IMR-90 (cell line): ENCODE measurements at regions not wholly inside any gene's neighbourhood (a gene's known extent, or its start where the extent isn't known, plus 50 kb on each side); places are given as distances from the start of the nearest gene placed in this dataset.

ENCODE experiments used
- ATAC-seq: fragments of 200-7000 bp; cut with Tn5 transposase; 2 replicates; pipeline ENCODE4 v1.9.1; 2020; ENCODE audit warnings: low read depth, mild to moderate bottlenecking, moderate library complexity
- BruUV-seq: library from RNA; stranded (reverse); fragments of 400-500 nt; replicated peaks from 2 replicates; lab custom pipeline; 2021; lab: Mats Ljungman, UMichigan
- CTCF ChIA-PET: fragments of 300-600 bp; formaldehyde crosslinking; extraction: SDS; loops from one replicate; lab custom pipeline; 2021; ENCODE audit warnings: antibody characterized with exemption; lab: Yijun Ruan, JAX
- POLR2A ChIA-PET: fragments of 300-600 bp; sonication (Branson Sonifier 250); formaldehyde crosslinking; loops from one replicate; lab custom pipeline; 2022; ENCODE audit warnings: antibody characterized with exemption; ENCODE audit not compliant: unreplicated experiment; lab: Charles Lee
- DNase-seq: peaks from one replicate; pipeline ENCODE4 v3.0.0; 2013
- H2AFZ ChIP-seq: replicated peaks from 2 replicates; pipeline ENCODE3; 2013; ENCODE audit warnings: low read length, mild to moderate bottlenecking; ENCODE audit not compliant: poor library complexity
- H2AK5ac ChIP-seq: 2 replicates; pipeline ENCODE4 v1.6.1; 2013; ENCODE audit warnings: low read depth, low read length, inconsistent platforms
- H2AK9ac ChIP-seq: replicated peaks from 2 replicates; pipeline ENCODE3; 2013; ENCODE audit warnings: mild to moderate bottlenecking, low read depth, low read length, moderate library complexity; ENCODE audit not compliant: poor library complexity
- H2BK120ac ChIP-seq: 2 replicates; pipeline ENCODE4 v1.6.1; 2013; ENCODE audit warnings: low read depth, low read length, inconsistent platforms
- H2BK15ac ChIP-seq: 3 replicates; pipeline ENCODE4 v1.6.1; 2013; ENCODE audit warnings: low read depth, low read length, inconsistent platforms
- H2BK20ac ChIP-seq: 2 replicates; pipeline ENCODE4 v1.6.1; 2013; ENCODE audit warnings: low read depth, mild to moderate bottlenecking, inconsistent platforms, low read length, moderate library complexity
- H2BK5ac ChIP-seq: 2 replicates; pipeline ENCODE4 v1.6.1; 2013; ENCODE audit warnings: mild to moderate bottlenecking, low read depth, low read length, inconsistent platforms; ENCODE audit not compliant: poor library complexity, severe bottlenecking
- H3K14ac ChIP-seq: replicated peaks from 2 replicates; pipeline ENCODE4 v1.6.1; 2013; ENCODE audit warnings: low read depth, low read length, inconsistent platforms
- H3K18ac ChIP-seq: 2 replicates; pipeline ENCODE4 v1.6.1; 2013; ENCODE audit warnings: low read depth, low read length, control low read depth
- H3K23ac ChIP-seq: 2 replicates; pipeline ENCODE4 v1.6.1; 2013; ENCODE audit warnings: low read depth, low read length, inconsistent platforms
- H3K27ac ChIP-seq: 2 replicates; pipeline ENCODE4 v1.5.1; 2013; ENCODE audit warnings: mild to moderate bottlenecking, control low read depth, low read length; ENCODE audit not compliant: insufficient read depth
- H3K27me3 ChIP-seq: 2 replicates; pipeline ENCODE4 v1.6.1; 2013; ENCODE audit warnings: low read length; ENCODE audit not compliant: control insufficient read depth, insufficient read depth
- H3K36me3 ChIP-seq: 2 replicates; pipeline ENCODE4 v1.6.1; 2013; ENCODE audit warnings: low read length, mixed read lengths; ENCODE audit not compliant: control insufficient read depth, insufficient read depth
- H3K4ac ChIP-seq: 2 replicates; pipeline ENCODE4 v1.6.1; 2013; ENCODE audit warnings: low read depth, low read length, inconsistent platforms
- H3K4me1 ChIP-seq: 2 replicates; pipeline ENCODE4 v1.6.1; 2013; ENCODE audit warnings: low read length, mixed read lengths; ENCODE audit not compliant: control insufficient read depth, insufficient read depth
- H3K4me2 ChIP-seq: 2 replicates; pipeline ENCODE4 v1.6.1; 2013; ENCODE audit warnings: low read depth, mild to moderate bottlenecking, control low read depth, low read length, moderate library complexity
- H3K4me3 ChIP-seq: 2 replicates; pipeline ENCODE4 v1.5.1; 2013; ENCODE audit warnings: low read depth, mild to moderate bottlenecking, control low read depth, low read length, moderate library complexity; ENCODE audit not compliant: insufficient read depth
- H3K56ac ChIP-seq: 2 replicates; pipeline ENCODE4 v1.6.1; 2013; ENCODE audit warnings: low read length, inconsistent platforms; ENCODE audit not compliant: insufficient read depth; ENCODE audit errors: extremely low read depth
- H3K79me1 ChIP-seq, 2 experiments: 2 replicates each; pipeline ENCODE4 v1.6.1; 2013; ENCODE audit warnings: low read length in 2 of 2, inconsistent platforms in 1 of 2, low read depth in 1 of 2
- H3K9ac ChIP-seq: 2 replicates; pipeline ENCODE4 v1.6.1; 2013; ENCODE audit warnings: low read depth, low read length, control low read depth
- H3K9me1 ChIP-seq: 2 replicates; pipeline ENCODE4 v1.6.1; 2013; ENCODE audit warnings: low read length, inconsistent platforms; ENCODE audit not compliant: insufficient read depth
- H3K9me3 ChIP-seq: 2 replicates; pipeline ENCODE4 v1.6.1; 2013; ENCODE audit warnings: low read length; ENCODE audit not compliant: control insufficient read depth, insufficient read depth
- H4K20me1 ChIP-seq: 2 replicates; pipeline ENCODE4 v1.6.1; 2013; ENCODE audit warnings: low read length, inconsistent platforms; ENCODE audit not compliant: insufficient read depth
- H4K5ac ChIP-seq: 2 replicates; pipeline ENCODE4 v1.6.1; 2013; ENCODE audit warnings: mild to moderate bottlenecking, low read depth, low read length, control low read depth
- H4K8ac ChIP-seq, 2 experiments: 2 replicates each; pipeline ENCODE4 v1.6.1; 2013; ENCODE audit warnings: low read depth in 2 of 2, low read length in 2 of 2, control low read depth in 1 of 2, inconsistent platforms in 1 of 2
- H4K91ac ChIP-seq: 2 replicates; pipeline ENCODE4 v1.6.1; 2013; ENCODE audit warnings: low read depth, low read length, inconsistent platforms; ENCODE audit not compliant: insufficient read depth
- BHLHE40 ChIP-seq: fragments of 150-350 bp; IDR thresholded peaks from 2 replicates; pipeline ENCODE4 v1.6.1; 2016; ENCODE audit warnings: mild to moderate bottlenecking, low read depth, low read length
- CHD1 ChIP-seq: IDR thresholded peaks from 2 replicates; pipeline ENCODE4 v1.6.1; 2012; ENCODE audit warnings: low read depth, low read length, improper control_type of control experiment
- FOS ChIP-seq: fragments of 150-350 bp; IDR thresholded peaks from 2 replicates; pipeline ENCODE4 v1.6.1; 2016; ENCODE audit warnings: low read depth, low read length
- MAZ ChIP-seq: IDR thresholded peaks from 2 replicates; pipeline ENCODE4 v1.6.1; 2012; ENCODE audit warnings: low read depth, mild to moderate bottlenecking, low read length, improper control_type of control experiment, moderate library complexity, borderline replicate concordance
- MXI1 ChIP-seq: IDR thresholded peaks from 2 replicates; pipeline ENCODE4 v1.6.1; 2012; ENCODE audit warnings: low read depth, mild to moderate bottlenecking, low read length, moderate library complexity, borderline replicate concordance
- POLR2A ChIP-seq: IDR thresholded peaks from 2 replicates; pipeline ENCODE4 v1.6.1; 2012; ENCODE audit warnings: mild to moderate bottlenecking, low read depth, low read length
- RCOR1 ChIP-seq: IDR thresholded peaks from 2 replicates; pipeline ENCODE4 v1.6.1; 2012; ENCODE audit warnings: mild to moderate bottlenecking, low read length, improper control_type of control experiment; ENCODE audit not compliant: insufficient replicate concordance
- SMC3 ChIP-seq: fragments of 150-350 bp; IDR thresholded peaks from 2 replicates; pipeline ENCODE4 v1.6.1; 2016; ENCODE audit warnings: low read depth, mild to moderate bottlenecking, antibody characterized with exemption, low read length, moderate library complexity
- WGBS, 2 experiments: methylation state at CpG; one replicate each; pipeline versions ENCODE4 v1.1.5 to v1.1.7; 2013; ENCODE audit warnings: missing lambda C conversion rate in 2 of 2; ENCODE audit not compliant: insufficient read length in 1 of 2; ENCODE audit errors: extremely low coverage in 2 of 2; 5-methylcytosine and 5-hydroxymethylcytosine counted together
- dilution Hi-C: fragments of 300-500 bp; cut with HindIII; formaldehyde crosslinking; loops from one replicate; pipeline ENCODE4 v1.14.3; 2018; ENCODE audit warnings: low sequenced_read_pairs; ENCODE audit not compliant: unreplicated experiment
- in situ Hi-C: fragments of 300-500 bp; cut with MboI; formaldehyde crosslinking; loops from 3 replicates; pipeline ENCODE4 v1.14.3; 2019; ENCODE audit warnings: low sequenced_read_pairs, inconsistent platforms, mixed read lengths
- intact Hi-C: fragments of 100-400 bp; cut with micrococcal nuclease; formaldehyde crosslinking; loops from 2 replicates; pipeline ENCODE4 v1.10.0; 2022
- TF ChIP-seq, protein P1 (sequence below): conservative IDR thresholded peaks from 2 replicates; pipeline ENCODE4 v1.5.1; 2012; ENCODE audit warnings: mild to moderate bottlenecking, low read depth, low read length, improper control_type of control experiment
- TF ChIP-seq, protein P2 (sequence below): fragments of 150-350 bp; IDR thresholded peaks from 2 replicates; pipeline ENCODE4 v1.6.1; 2017; ENCODE audit warnings: mild to moderate bottlenecking, antibody characterized with exemption, low read length, low read depth

GRCh38 chr7:159318682-159319351 is 174.2 kb upstream of the VIPR2 start:
- intact Hi-C loops (no loop called here), in situ Hi-C loops (no loop called here), dilution Hi-C loops (no loop called here)
- H3K14ac ChIP-seq: no peak overlapping the region
- no peaks in the 10 kb centered on the region for H3K9me1 ChIP-seq
- no peak overlapping the region for H4K91ac ChIP-seq
- no peaks in the 10 kb centered on the region for H3K79me1 ChIP-seq
- DNase-seq (no peak), ATAC-seq (no peak)
- no peak overlapping the region for H3K56ac ChIP-seq
- ChIA-PET POLR2A (no interaction called here), CTCF (no interaction called here)
- H3K9ac ChIP-seq: no peak overlapping the region
- H4K20me1 ChIP-seq: no peaks in the 10 kb centered on the region
- H3K4me2 ChIP-seq: no peak overlapping the region
- peaks cover 12% of the 10 kb centered on the region for H3K9me3 ChIP-seq
- H2BK20ac ChIP-seq: no peak overlapping the region
- H3K4me3 ChIP-seq: no peak overlapping the region
- H2BK120ac ChIP-seq: no peak overlapping the region
- no peak overlapping the region for H4K8ac ChIP-seq
- no peaks in the 10 kb centered on the region for H3K36me3 ChIP-seq
- no peaks in the 10 kb centered on the region for H3K4me1 ChIP-seq
- no CpG with 5 or more reads among the region's 4 CpGs for WGBS, 2 experiments
- no peak overlapping the region for H2BK5ac ChIP-seq
- H2AK5ac ChIP-seq: no peak overlapping the region
- no peak overlapping the region for H3K27ac ChIP-seq
- no peak overlapping the region for H3K4ac ChIP-seq
- H4K5ac ChIP-seq: no peak overlapping the region
- no peak overlapping the region for H2AK9ac ChIP-seq
- H3K23ac ChIP-seq: no peak overlapping the region
- no peaks in the 10 kb centered on the region for H3K27me3 ChIP-seq
- no peak overlapping the region for H2BK15ac ChIP-seq
- no peak overlapping the region for H3K18ac ChIP-seq
- no TSS peak for BruUV-seq
- no peak for TF ChIP-seq CHD1
- TF ChIP-seq SMC3: no peak
- TF ChIP-seq, protein P1, sequence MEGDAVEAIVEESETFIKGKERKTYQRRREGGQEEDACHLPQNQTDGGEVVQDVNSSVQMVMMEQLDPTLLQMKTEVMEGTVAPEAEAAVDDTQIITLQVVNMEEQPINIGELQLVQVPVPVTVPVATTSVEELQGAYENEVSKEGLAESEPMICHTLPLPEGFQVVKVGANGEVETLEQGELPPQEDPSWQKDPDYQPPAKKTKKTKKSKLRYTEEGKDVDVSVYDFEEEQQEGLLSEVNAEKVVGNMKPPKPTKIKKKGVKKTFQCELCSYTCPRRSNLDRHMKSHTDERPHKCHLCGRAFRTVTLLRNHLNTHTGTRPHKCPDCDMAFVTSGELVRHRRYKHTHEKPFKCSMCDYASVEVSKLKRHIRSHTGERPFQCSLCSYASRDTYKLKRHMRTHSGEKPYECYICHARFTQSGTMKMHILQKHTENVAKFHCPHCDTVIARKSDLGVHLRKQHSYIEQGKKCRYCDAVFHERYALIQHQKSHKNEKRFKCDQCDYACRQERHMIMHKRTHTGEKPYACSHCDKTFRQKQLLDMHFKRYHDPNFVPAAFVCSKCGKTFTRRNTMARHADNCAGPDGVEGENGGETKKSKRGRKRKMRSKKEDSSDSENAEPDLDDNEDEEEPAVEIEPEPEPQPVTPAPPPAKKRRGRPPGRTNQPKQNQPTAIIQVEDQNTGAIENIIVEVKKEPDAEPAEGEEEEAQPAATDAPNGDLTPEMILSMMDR: no peak
- no peak for TF ChIP-seq MXI1
- TF ChIP-seq POLR2A: no peak
- no peak for TF ChIP-seq RCOR1
- TF ChIP-seq MAZ: no peak
- no peak for TF ChIP-seq BHLHE40
- TF ChIP-seq, protein P2, sequence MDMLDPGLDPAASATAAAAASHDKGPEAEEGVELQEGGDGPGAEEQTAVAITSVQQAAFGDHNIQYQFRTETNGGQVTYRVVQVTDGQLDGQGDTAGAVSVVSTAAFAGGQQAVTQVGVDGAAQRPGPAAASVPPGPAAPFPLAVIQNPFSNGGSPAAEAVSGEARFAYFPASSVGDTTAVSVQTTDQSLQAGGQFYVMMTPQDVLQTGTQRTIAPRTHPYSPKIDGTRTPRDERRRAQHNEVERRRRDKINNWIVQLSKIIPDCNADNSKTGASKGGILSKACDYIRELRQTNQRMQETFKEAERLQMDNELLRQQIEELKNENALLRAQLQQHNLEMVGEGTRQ: no peak
- no peak for TF ChIP-seq FOS
- H2AFZ ChIP-seq: no peak overlapping the region
